WERI-Rb-1 (cell line): ENCODE measurements at regions not wholly inside any gene's neighbourhood (a gene's known extent, or its start where the extent isn't known, plus 50 kb on each side); places are given as distances from the start of the nearest gene placed in this dataset.

ENCODE experiments used
- DNase-seq: peaks from one replicate; pipeline ENCODE4 v3.0.0-alpha.2; 2020
- H3K27ac ChIP-seq: fragments of 250-450 bp; sonication (Bioruptor Pico); 2 replicates; pipeline ENCODE4 v1.5.1; 2020; ENCODE audit warnings: mild to moderate bottlenecking, moderate library complexity
- H3K27me3 ChIP-seq: fragments of 250-450 bp; sonication (Bioruptor Pico); 2 replicates; pipeline ENCODE4 v1.5.1; 2021; ENCODE audit warnings: mild to moderate bottlenecking, low read depth, moderate library complexity; ENCODE audit not compliant: insufficient read depth, severe bottlenecking
- H3K36me3 ChIP-seq: fragments of 250-450 bp; sonication (Bioruptor Pico); 2 replicates; pipeline ENCODE4 v1.5.1; 2020; ENCODE audit warnings: mild to moderate bottlenecking, moderate library complexity
- H3K4me3 ChIP-seq: 2 replicates; pipeline ENCODE4 v1.5.1; 2011; ENCODE audit warnings: low read depth, mild to moderate bottlenecking, control low read depth, low read length
- H3K9me3 ChIP-seq: fragments of 250-450 bp; sonication (Bioruptor Pico); 2 replicates; pipeline ENCODE4 v1.5.1; 2021; ENCODE audit warnings: mild to moderate bottlenecking, moderate library complexity; ENCODE audit not compliant: severe bottlenecking
- TF ChIP-seq, protein P1 (sequence below): IDR thresholded peaks from 2 replicates; pipeline ENCODE4 v1.5.1; 2011; ENCODE audit warnings: low read depth, mild to moderate bottlenecking, control low read depth, inconsistent platforms, low read length

DNA sequence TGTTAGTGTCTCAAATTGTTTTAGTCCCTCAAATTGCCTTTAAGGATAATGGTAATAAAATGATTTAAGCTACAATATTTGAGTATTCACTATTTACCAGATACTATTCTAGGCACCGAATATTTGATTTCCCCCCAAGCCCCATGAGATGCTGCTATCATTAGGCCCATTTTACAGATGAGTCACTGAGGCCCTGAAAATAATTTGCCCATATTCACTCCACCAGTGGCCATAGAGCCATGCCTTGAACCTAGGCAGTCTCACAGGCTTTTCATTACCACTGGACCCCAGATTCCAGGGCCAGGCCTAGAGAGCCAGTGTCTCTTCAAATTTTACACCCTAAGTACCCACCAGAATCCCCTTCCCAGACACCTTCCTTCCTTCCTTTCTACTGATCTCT, 133.7 kb downstream of the LINC00237 start:
- no peaks in the 10 kb centered on the region for H3K9me3 ChIP-seq
- H3K27ac ChIP-seq = no peak overlapping the region
- peaks cover 90% of the 10 kb centered on the region for H3K27me3 ChIP-seq
- no peak overlapping the region for H3K4me3 ChIP-seq
- DNase-seq = no peak
- TF ChIP-seq, protein P1, sequence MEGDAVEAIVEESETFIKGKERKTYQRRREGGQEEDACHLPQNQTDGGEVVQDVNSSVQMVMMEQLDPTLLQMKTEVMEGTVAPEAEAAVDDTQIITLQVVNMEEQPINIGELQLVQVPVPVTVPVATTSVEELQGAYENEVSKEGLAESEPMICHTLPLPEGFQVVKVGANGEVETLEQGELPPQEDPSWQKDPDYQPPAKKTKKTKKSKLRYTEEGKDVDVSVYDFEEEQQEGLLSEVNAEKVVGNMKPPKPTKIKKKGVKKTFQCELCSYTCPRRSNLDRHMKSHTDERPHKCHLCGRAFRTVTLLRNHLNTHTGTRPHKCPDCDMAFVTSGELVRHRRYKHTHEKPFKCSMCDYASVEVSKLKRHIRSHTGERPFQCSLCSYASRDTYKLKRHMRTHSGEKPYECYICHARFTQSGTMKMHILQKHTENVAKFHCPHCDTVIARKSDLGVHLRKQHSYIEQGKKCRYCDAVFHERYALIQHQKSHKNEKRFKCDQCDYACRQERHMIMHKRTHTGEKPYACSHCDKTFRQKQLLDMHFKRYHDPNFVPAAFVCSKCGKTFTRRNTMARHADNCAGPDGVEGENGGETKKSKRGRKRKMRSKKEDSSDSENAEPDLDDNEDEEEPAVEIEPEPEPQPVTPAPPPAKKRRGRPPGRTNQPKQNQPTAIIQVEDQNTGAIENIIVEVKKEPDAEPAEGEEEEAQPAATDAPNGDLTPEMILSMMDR = no peak
- no peaks in the 10 kb centered on the region for H3K36me3 ChIP-seq

DNA sequence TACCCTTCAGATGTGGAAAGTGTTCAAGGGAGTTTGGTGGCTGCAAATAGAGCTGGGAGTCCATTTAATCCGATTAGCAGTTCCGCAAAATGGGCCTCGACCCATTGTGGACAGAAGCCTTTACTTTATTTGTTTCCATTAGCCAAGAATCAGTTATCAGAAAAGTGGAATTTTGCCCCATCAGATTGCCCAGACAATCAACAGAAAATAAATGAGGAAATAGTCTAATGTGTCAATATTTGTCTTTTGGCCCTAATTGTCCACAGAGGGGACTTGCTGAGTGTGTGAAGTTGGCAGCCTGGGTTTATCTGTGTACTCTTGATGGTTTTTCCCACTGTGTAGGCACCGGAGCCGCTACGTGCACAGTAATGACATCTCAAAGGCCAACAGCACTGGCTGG, 134.3 kb downstream of the LINC00237 start:
- peaks cover 88% of the 10 kb centered on the region for H3K27me3 ChIP-seq

DNA sequence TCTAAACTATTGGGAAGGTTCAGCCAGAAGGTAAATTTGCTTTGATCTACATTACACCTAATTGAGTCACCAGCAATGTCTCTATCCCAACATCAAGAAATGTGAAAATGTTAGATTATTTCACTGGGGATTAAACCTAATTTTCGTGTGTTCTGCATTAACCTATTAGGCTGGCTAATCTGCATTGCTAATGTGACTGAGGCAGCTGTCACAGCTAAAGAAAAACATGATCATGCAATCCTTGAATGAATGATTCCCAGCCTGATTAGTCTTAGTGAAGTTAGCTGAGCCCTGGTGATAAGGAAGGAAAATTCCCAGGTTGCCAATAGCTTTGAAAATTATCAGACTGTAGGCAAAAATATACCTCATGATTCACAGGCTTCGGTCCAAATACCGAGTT, 135.3 kb downstream of the LINC00237 start:
- Histone ChIP-seq H3K36me3 (no peaks in the 10 kb centered on the region), H3K27ac (no peak overlapping the region), H3K27me3 (peaks cover 89% of the 10 kb centered on the region), H3K4me3 (no peak overlapping the region), H3K9me3 (no peaks in the 10 kb centered on the region)
- TF ChIP-seq, protein P1 = no peak
- no peak for DNase-seq

More for the DNA sequence above, 134.3 kb downstream of the LINC00237 start:
- H3K27ac ChIP-seq = no peak overlapping the region
- H3K9me3 ChIP-seq = no peaks in the 10 kb centered on the region
- no peak for DNase-seq
- TF ChIP-seq, protein P1 = no peak
- H3K36me3 ChIP-seq = no peaks in the 10 kb centered on the region
- no peak overlapping the region for H3K4me3 ChIP-seq

DNA sequence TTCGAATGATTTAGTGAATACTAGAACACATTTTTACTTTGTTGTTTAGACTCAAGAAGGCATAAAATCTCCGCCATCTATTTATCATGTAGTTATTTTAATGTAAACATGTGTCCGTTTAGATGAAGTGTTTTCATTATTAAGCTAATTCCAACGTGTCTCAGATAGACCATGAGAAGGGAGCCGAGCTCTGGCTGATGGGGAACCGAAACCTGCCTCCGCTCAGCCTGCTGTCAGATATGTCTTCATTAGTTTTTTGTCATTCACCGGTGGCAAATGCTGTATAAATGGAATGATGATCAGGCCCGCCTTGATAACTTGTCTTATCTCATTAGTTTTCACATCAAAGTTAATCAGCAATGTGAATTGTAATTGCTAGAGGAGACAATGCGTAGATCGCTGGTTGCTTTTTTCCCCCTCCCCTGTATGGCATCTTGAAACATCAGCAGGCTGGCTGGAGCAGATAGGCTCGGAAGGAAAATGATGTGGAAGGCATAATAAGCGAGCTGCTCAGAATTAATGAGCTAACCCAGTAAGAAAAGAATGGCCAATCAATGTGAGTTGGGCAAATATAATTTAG, 136.4 kb downstream of the LINC00237 start:
- TF ChIP-seq, protein P1 = no peak
- Histone ChIP-seq H3K27ac (no peak overlapping the region), H3K4me3 (no peak overlapping the region), H3K27me3 (peaks cover 91% of the 10 kb centered on the region), H3K9me3 (no peaks in the 10 kb centered on the region), H3K36me3 (no peaks in the 10 kb centered on the region)
- no peak for DNase-seq

DNA sequence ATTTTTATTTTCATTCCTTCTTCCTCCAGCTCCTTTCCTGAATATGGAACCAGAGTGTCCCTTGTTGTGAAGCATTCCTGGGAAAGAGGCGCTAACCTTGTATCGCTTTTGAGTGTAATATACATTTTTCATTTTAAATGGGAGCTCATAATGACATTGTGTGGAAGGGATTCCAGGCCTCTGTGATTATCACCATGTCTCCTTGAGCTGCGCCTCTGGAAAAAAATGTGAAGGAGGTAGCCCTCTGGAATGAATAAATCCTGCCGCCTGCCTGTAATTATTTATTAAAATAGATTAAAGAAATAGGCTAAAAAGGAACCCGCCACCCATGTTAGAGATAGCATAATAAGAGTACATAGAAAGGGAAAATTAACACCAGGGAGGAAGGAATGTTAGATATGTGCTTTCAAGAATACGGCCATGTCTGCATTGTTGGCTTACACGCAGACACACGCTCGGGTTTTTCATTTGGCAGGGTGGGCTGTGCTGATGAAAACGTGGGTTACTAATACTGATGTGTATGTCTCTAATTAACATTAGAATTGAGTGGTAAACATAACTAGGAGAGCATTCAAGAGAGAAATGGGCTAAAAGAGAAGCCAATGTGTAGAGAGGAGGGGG, 138.5 kb downstream of the LINC00237 start:
- peaks cover 94% of the 10 kb centered on the region for H3K27me3 ChIP-seq
- H3K9me3 ChIP-seq = no peaks in the 10 kb centered on the region
- no peaks in the 10 kb centered on the region for H3K36me3 ChIP-seq
- no peak for DNase-seq
- H3K27ac ChIP-seq = no peak overlapping the region
- TF ChIP-seq, protein P1 = no peak
- no peak overlapping the region for H3K4me3 ChIP-seq

DNA sequence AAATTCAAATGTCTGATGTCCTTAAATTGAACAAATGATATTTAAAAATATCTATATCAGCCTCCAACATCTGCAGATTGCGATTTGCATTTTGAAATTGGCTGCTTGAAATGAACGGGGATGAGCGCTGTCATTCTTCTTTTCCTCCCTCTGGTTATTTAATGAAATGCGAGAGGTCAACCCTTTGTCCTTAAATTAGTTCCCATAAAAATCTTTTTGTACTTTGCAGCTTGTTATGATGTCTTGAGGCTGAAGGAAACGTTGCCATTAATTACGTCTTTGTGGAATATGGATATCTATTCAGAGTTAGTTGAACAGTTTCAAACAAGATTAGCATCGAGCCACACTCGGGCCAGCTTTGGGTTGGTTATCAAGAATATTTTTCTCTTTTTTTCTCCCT, 140.0 kb downstream of the LINC00237 start:
- Histone ChIP-seq H3K27me3 (peaks cover 92% of the 10 kb centered on the region), H3K9me3 (no peaks in the 10 kb centered on the region), H3K36me3 (no peaks in the 10 kb centered on the region), H3K27ac (no peak overlapping the region), H3K4me3 (no peak overlapping the region)
- TF ChIP-seq, protein P1 = no peak
- DNase-seq = no peak
